ENCODE measurements at regions not wholly inside any gene's neighbourhood (a gene's known extent, or its start where the extent isn't known, plus 50 kb on each side); places are given as distances from the start of the nearest gene placed in this dataset.

- intact Hi-C loops (cut with DNase I): no loop called here
- peak; percentile 87 for ATAC-seq (ENCODE audit: poor library complexity)
- DNase-seq: peak; percentile 47
These were observed 55.2 kb upstream of the PALMD start for GRCh38 chr1:99590578-99591209.

- no peak for ATAC-seq (ENCODE audit: poor library complexity)
- intact Hi-C loops (cut with DNase I): no loop called here
- no peak for DNase-seq
These were observed 54.0 kb upstream of the PALMD start for GRCh38 chr1:99591886-99592285.

GRCh38 chr1:99594205-99594604, 51.7 kb upstream of the PALMD start:
- DNase-seq (no peak), ATAC-seq (ENCODE audit: poor library complexity) (no peak)
- intact Hi-C loops (cut with DNase I): no loop called here

- intact Hi-C loops (cut with DNase I): no loop called here
- ATAC-seq (ENCODE audit: poor library complexity) (no peak), DNase-seq (no peak)
These were observed 50.9 kb upstream of the PALMD start for GRCh38 chr1:99595041-99595440.

GRCh38 chr1:99595441-99595840, 50.5 kb upstream of the PALMD start:
- ATAC-seq (ENCODE audit: poor library complexity) (no peak), DNase-seq (no peak)
- intact Hi-C loops (cut with DNase I): no loop called here

Data from Right ventricle myocardium superior (tissue), 1 donor.